ENCODE measurements at regions not wholly inside any gene's neighbourhood (a gene's known extent, or its start where the extent isn't known, plus 50 kb on each side); places are given as distances from the start of the nearest gene placed in this dataset.
A peak's percentile ranks its signal among the peaks of the same experiment; 100 is the strongest.

GRCh38 chr7:86328801-86329433, 314.8 kb upstream of the GRM3 start:
- CTCF ChIA-PET (ENCODE audit: partially characterized antibody) = no interaction called here
- no peak for DNase-seq (ENCODE audit: low read depth in 1 of 2, low spot score in 2 of 2)
- TF ChIP-seq SAP30 (IDR thresholded peaks at IDR 0.05; ENCODE audit: insufficient read depth, insufficient replicate concordance, low read length) (no peak), SP4 (IDR thresholded peaks at IDR 0.05; ENCODE audit: low read length) (no peak)

More at GRCh38 chr7:86328801-86329433, 314.8 kb upstream of the GRM3 start:
- Histone ChIP-seq H3K4me3 (ENCODE audit: extremely low read depth in 1 of 4, insufficient read depth in 2 of 4, low read depth in 3 of 4, low read length in 4 of 4) (peak overlapping the region in 1 of 4 experiments; percentile 33; a peak in 1 of 8 replicates), H3K14ac (ENCODE audit: insufficient read length) (no peak overlapping the region), H2BK120ac (replicated peaks; ENCODE audit: low read depth, low read length) (no peak overlapping the region), H3K56ac (replicated peaks; ENCODE audit: insufficient read length, low read depth, low read length) (no peak overlapping the region), H3K9me3 (ENCODE audit: insufficient read depth in 2 of 2, low read depth in 1 of 2, low read length in 1 of 2) (no peaks in the 10 kb centered on the region), H4K20me1 (replicated peaks in 1 of 2; ENCODE audit: control insufficient read depth in 1 of 2, insufficient read depth in 2 of 2, low read length in 2 of 2) (no peaks in the 10 kb centered on the region), H3K18ac (ENCODE audit: extremely low read depth, low read length) (no peak overlapping the region; the same call in 1 of the 2 replicates), H2AK5ac (ENCODE audit: low read depth, low read length) (no peak overlapping the region), H2BK5ac (ENCODE audit: low read depth, low read length) (no peak overlapping the region), H3K4ac (replicated peaks; ENCODE audit: insufficient read length, low read depth, low read length) (no peak overlapping the region), H3K79me1 (ENCODE audit: low read depth, low read length) (no peaks in the 10 kb centered on the region), H4K8ac (ENCODE audit: extremely low read depth, insufficient read depth, low read length) (no peak overlapping the region), H3K27ac (ENCODE audit: low read depth, low read length) (no peak overlapping the region), H4K5ac (ENCODE audit: insufficient read length, low read depth, low read length) (peak overlapping the region; percentile 70), H3K36me3 (ENCODE audit: control insufficient read depth in 2 of 4, insufficient read depth in 4 of 4, low read length in 3 of 4) (no peaks in the 10 kb centered on the region), H2BK12ac (ENCODE audit: low read depth, low read length) (no peak overlapping the region), H3K4me2 (ENCODE audit: insufficient read depth in 1 of 2, low read depth in 2 of 2, low read length in 2 of 2) (peak overlapping the region; percentile 32 to 62; a peak in 3 of 4 replicates), H3K23me2 (ENCODE audit: low read depth, low read length) (no peaks in the 10 kb centered on the region), H4K91ac (replicated peaks; ENCODE audit: insufficient read length, low read length) (no peak overlapping the region), H3K9ac (replicated peaks in 1 of 4; ENCODE audit: extremely low read depth in 1 of 4, low read depth in 3 of 4, low read length in 3 of 4) (no peak overlapping the region), H3K27me3 (replicated peaks in 1 of 4; ENCODE audit: control insufficient read depth in 3 of 4, extremely low read depth in 1 of 4, insufficient read depth in 3 of 4, low read length in 3 of 4) (no peaks in the 10 kb centered on the region), H2AFZ (ENCODE audit: low read length) (no peak overlapping the region), H3K79me2 (ENCODE audit: control insufficient read depth in 1 of 2, insufficient read depth in 2 of 2, low read length in 2 of 2) (no peaks in the 10 kb centered on the region), H2BK15ac (ENCODE audit: low read length) (no peak overlapping the region), H3K4me1 (replicated peaks in 1 of 4; ENCODE audit: control insufficient read depth in 3 of 4, insufficient read depth in 4 of 4, low read length in 3 of 4) (peaks cover 0 to 5% (median 0%) of the 10 kb centered on the region in 4 experiments; a peak in 1 of 7 replicates), H2BK20ac (ENCODE audit: low read length) (no peak overlapping the region), H3K23ac (ENCODE audit: insufficient read length) (no peak overlapping the region)
- 4% methylated on average over 1 of the region's 1 CpG; no CpG with 5 or more reads in 1 of the 2 experiments for WGBS, 2 experiments (ENCODE audit: extremely low coverage in 1 of 2, insufficient coverage in 1 of 2, insufficient read length in 1 of 2, insufficient replicate concordance in 2 of 2, low coverage in 1 of 2, low lambda C conversion rate in 2 of 2, missing lambda C conversion rate in 1 of 2)
- FAIRE-seq = peak; percentile 42
- POLR2A ChIA-PET (ENCODE audit: partially characterized antibody) = no interaction called here

Data from H1 (cell line).